ENCODE measurements at regions not wholly inside any gene's neighbourhood (a gene's known extent, or its start where the extent isn't known, plus 50 kb on each side); places are given as distances from the start of the nearest gene placed in this dataset.
"Not testable (repeated sequence)": the region's sequence is repeated elsewhere in the genome, so short reads cannot be mapped to it uniquely, and the experiment has no call there.

GRCh38 chr12:107366322-107366721, 273.0 kb upstream of the CRY1 start:
- peaks cover 63% of the 10 kb centered on the region for H3K4me1 Mint-ChIP-seq (ENCODE audit: low read depth)
- no peak overlapping the region for H3K4me3 Mint-ChIP-seq
- H3K27me3 Mint-ChIP-seq = no peaks in the 10 kb centered on the region
- no peak overlapping the region for H3K27ac Mint-ChIP-seq
- H3K36me3 Mint-ChIP-seq = no peaks in the 10 kb centered on the region
- H3K9me3 Mint-ChIP-seq (ENCODE audit: low read depth) = no peaks in the 10 kb centered on the region

GRCh38 chr12:107368586-107368985, 275.2 kb upstream of the CRY1 start:
- Mint-ChIP-seq H3K9me3 (ENCODE audit: low read depth) (no peaks in the 10 kb centered on the region), H3K4me1 (ENCODE audit: low read depth) (peaks cover 75% of the 10 kb centered on the region), H3K27me3 (no peaks in the 10 kb centered on the region)

GRCh38 chr12:107369006-107369405, 275.7 kb upstream of the CRY1 start:
- H3K36me3 Mint-ChIP-seq = no peaks in the 10 kb centered on the region

More at GRCh38 chr12:107368586-107368985, 275.2 kb upstream of the CRY1 start:
- Mint-ChIP-seq H3K27ac (peak overlapping the region; percentile 90), H3K36me3 (no peaks in the 10 kb centered on the region), H3K4me3 (peak overlapping the region; percentile 72)

GRCh38 chr12:107369679-107370078, 276.3 kb upstream of the CRY1 start:
- Mint-ChIP-seq H3K36me3 (no peaks in the 10 kb centered on the region), H3K4me3 (peak overlapping the region; percentile 72), H3K4me1 (ENCODE audit: low read depth) (peaks cover 82% of the 10 kb centered on the region), H3K27ac (peak overlapping the region; percentile 90), H3K9me3 (ENCODE audit: low read depth) (no peaks in the 10 kb centered on the region), H3K27me3 (no peaks in the 10 kb centered on the region)

More at GRCh38 chr12:107369006-107369405, 275.7 kb upstream of the CRY1 start:
- Mint-ChIP-seq H3K4me1 (ENCODE audit: low read depth) (peaks cover 76% of the 10 kb centered on the region), H3K27me3 (no peaks in the 10 kb centered on the region), H3K9me3 (ENCODE audit: low read depth) (no peaks in the 10 kb centered on the region), H3K4me3 (peak overlapping the region; percentile 72), H3K27ac (peak overlapping the region; percentile 90)

GRCh38 chr12:107372229-107372658, 278.9 kb upstream of the CRY1 start:
- H3K4me1 Mint-ChIP-seq (ENCODE audit: low read depth) = peaks cover 75% of the 10 kb centered on the region
- H3K27ac Mint-ChIP-seq = peak overlapping the region; percentile 93
- H3K4me3 Mint-ChIP-seq = peak overlapping the region; percentile 71
- no peaks in the 10 kb centered on the region for H3K36me3 Mint-ChIP-seq
- H3K27me3 Mint-ChIP-seq = no peaks in the 10 kb centered on the region
- H3K9me3 Mint-ChIP-seq (ENCODE audit: low read depth) = no peaks in the 10 kb centered on the region

GRCh38 chr12:107373238-107373809, 280.0 kb upstream of the CRY1 start:
- no peaks in the 10 kb centered on the region for H3K27me3 Mint-ChIP-seq
- H3K36me3 Mint-ChIP-seq = no peaks in the 10 kb centered on the region
- H3K27ac Mint-ChIP-seq = peak overlapping the region; percentile 93
- H3K4me1 Mint-ChIP-seq (ENCODE audit: low read depth) = peaks cover 70% of the 10 kb centered on the region
- no peaks in the 10 kb centered on the region for H3K9me3 Mint-ChIP-seq (ENCODE audit: low read depth)
- H3K4me3 Mint-ChIP-seq = peak overlapping the region; percentile 71

GRCh38 chr12:107374161-107374840, 281.0 kb upstream of the CRY1 start:
- H3K27ac Mint-ChIP-seq = peak overlapping the region; percentile 93
- no peaks in the 10 kb centered on the region for H3K9me3 Mint-ChIP-seq (ENCODE audit: low read depth)
- H3K36me3 Mint-ChIP-seq = no peaks in the 10 kb centered on the region
- H3K4me1 Mint-ChIP-seq (ENCODE audit: low read depth) = peaks cover 63% of the 10 kb centered on the region
- H3K4me3 Mint-ChIP-seq = peak overlapping the region; percentile 48
- H3K27me3 Mint-ChIP-seq = no peaks in the 10 kb centered on the region

- no peak overlapping the region for H3K4me3 Mint-ChIP-seq
- H3K27me3 Mint-ChIP-seq = no peaks in the 10 kb centered on the region
- no peaks in the 10 kb centered on the region for H3K36me3 Mint-ChIP-seq
- no peaks in the 10 kb centered on the region for H3K9me3 Mint-ChIP-seq (ENCODE audit: low read depth)
- H3K27ac Mint-ChIP-seq = peak overlapping the region; percentile 93
- H3K4me1 Mint-ChIP-seq (ENCODE audit: low read depth) = peaks cover 58% of the 10 kb centered on the region
Observed at GRCh38 chr12:107375231-107375630, 281.9 kb upstream of the CRY1 start.

- H3K27me3 Mint-ChIP-seq = no peaks in the 10 kb centered on the region
- no peaks in the 10 kb centered on the region for H3K9me3 Mint-ChIP-seq (ENCODE audit: low read depth)
- H3K27ac Mint-ChIP-seq = no peak overlapping the region
- peaks cover 37% of the 10 kb centered on the region for H3K4me1 Mint-ChIP-seq (ENCODE audit: low read depth)
- H3K36me3 Mint-ChIP-seq = no peaks in the 10 kb centered on the region
- no peak overlapping the region for H3K4me3 Mint-ChIP-seq
Observed at GRCh38 chr12:107377596-107378385, 284.4 kb upstream of the CRY1 start.

- Mint-ChIP-seq H3K4me1 (ENCODE audit: low read depth) (peaks cover 29% of the 10 kb centered on the region), H3K4me3 (no peak overlapping the region), H3K36me3 (no peaks in the 10 kb centered on the region), H3K27ac (no peak overlapping the region), H3K9me3 (ENCODE audit: low read depth) (no peaks in the 10 kb centered on the region), H3K27me3 (no peaks in the 10 kb centered on the region)
Observed at GRCh38 chr12:107378609-107379008, 285.3 kb upstream of the CRY1 start.

GRCh38 chr12:107379142-107379851, 285.9 kb upstream of the CRY1 start:
- H3K9me3 Mint-ChIP-seq (ENCODE audit: low read depth); H3K36me3 Mint-ChIP-seq; H3K27me3 Mint-ChIP-seq; H3K4me3 Mint-ChIP-seq: not testable (repeated sequence)
- peaks cover 28% of the 10 kb centered on the region for H3K4me1 Mint-ChIP-seq (ENCODE audit: low read depth)
- peak overlapping the region; percentile 72 for H3K27ac Mint-ChIP-seq

GRCh38 chr12:107379852-107380567, 286.7 kb upstream of the CRY1 start:
- H3K27ac Mint-ChIP-seq = no peak overlapping the region

GRCh38 chr12:107384645-107385044, 291.3 kb upstream of the CRY1 start:
- peaks cover 4% of the 10 kb centered on the region for H3K36me3 Mint-ChIP-seq
- no peaks in the 10 kb centered on the region for H3K27me3 Mint-ChIP-seq
- no peaks in the 10 kb centered on the region for H3K9me3 Mint-ChIP-seq (ENCODE audit: low read depth)
- no peak overlapping the region for H3K27ac Mint-ChIP-seq
- no peak overlapping the region for H3K4me3 Mint-ChIP-seq
- peaks cover 40% of the 10 kb centered on the region for H3K4me1 Mint-ChIP-seq (ENCODE audit: low read depth)

More at GRCh38 chr12:107379852-107380567, 286.7 kb upstream of the CRY1 start:
- Mint-ChIP-seq H3K27me3 (no peaks in the 10 kb centered on the region), H3K4me1 (ENCODE audit: low read depth) (peaks cover 21% of the 10 kb centered on the region), H3K36me3 (no peaks in the 10 kb centered on the region), H3K4me3 (no peak overlapping the region), H3K9me3 (ENCODE audit: low read depth) (no peaks in the 10 kb centered on the region)

GRCh38 chr12:107385509-107385908, 292.2 kb upstream of the CRY1 start:
- Mint-ChIP-seq H3K4me3 (no peak overlapping the region), H3K36me3 (peaks cover 7% of the 10 kb centered on the region), H3K27me3 (no peaks in the 10 kb centered on the region), H3K27ac (no peak overlapping the region), H3K4me1 (ENCODE audit: low read depth) (peaks cover 49% of the 10 kb centered on the region), H3K9me3 (ENCODE audit: low read depth) (no peaks in the 10 kb centered on the region)
